ENCODE measurements at regions not wholly inside any gene's neighbourhood (a gene's known extent, or its start where the extent isn't known, plus 50 kb on each side); places are given as distances from the start of the nearest gene placed in this dataset.

- no peak for DNase-seq
These were observed 185.6 kb upstream of the CST7 start for GRCh38 chr20:24763386-24764026.

GRCh38 chr20:24764027-24764793 lies 184.9 kb upstream of the CST7 start:
- no peak for DNase-seq

GRCh38 chr20:24764794-24765202 lies 184.3 kb upstream of the CST7 start:
- DNase-seq = no peak

GRCh38 chr20:24765316-24766142 lies 183.5 kb upstream of the CST7 start:
- no peak for DNase-seq

GRCh38 chr20:24766143-24766527 lies 182.9 kb upstream of the CST7 start:
- DNase-seq = no peak

- no peak for DNase-seq
These were observed 182.0 kb upstream of the CST7 start for GRCh38 chr20:24766826-24767622.

- no peak for DNase-seq
These were observed 181.4 kb upstream of the CST7 start for GRCh38 chr20:24767623-24768100.

- no peak for DNase-seq
These were observed 180.8 kb upstream of the CST7 start for GRCh38 chr20:24768201-24768636.

GRCh38 chr20:24768713-24769601 lies 180.1 kb upstream of the CST7 start:
- DNase-seq = no peak

GRCh38 chr20:24769878-24770627 lies 179.0 kb upstream of the CST7 start:
- no peak for DNase-seq

GRCh38 chr20:24770628-24771541 lies 178.2 kb upstream of the CST7 start:
- DNase-seq = no peak

GRCh38 chr20:24771542-24772061 lies 177.5 kb upstream of the CST7 start:
- no peak for DNase-seq

GRCh38 chr20:24772667-24773066 lies 176.4 kb upstream of the CST7 start:
- DNase-seq = no peak

- no peak for DNase-seq
These were observed 175.9 kb upstream of the CST7 start for GRCh38 chr20:24773168-24773567.

- DNase-seq = no peak
These were observed 175.3 kb upstream of the CST7 start for GRCh38 chr20:24773751-24774201.

- no peak for DNase-seq
These were observed 173.1 kb upstream of the CST7 start for GRCh38 chr20:24775966-24776365.

- DNase-seq = no peak
These were observed 172.3 kb upstream of the CST7 start for GRCh38 chr20:24776755-24777271.

- DNase-seq = no peak
These were observed 171.3 kb upstream of the CST7 start for GRCh38 chr20:24777746-24778145.

- no peak for DNase-seq
These were observed 170.5 kb upstream of the CST7 start for GRCh38 chr20:24778585-24779031.
